ENCODE measurements at regions not wholly inside any gene's neighbourhood (a gene's known extent, or its start where the extent isn't known, plus 50 kb on each side); places are given as distances from the start of the nearest gene placed in this dataset.

DNA sequence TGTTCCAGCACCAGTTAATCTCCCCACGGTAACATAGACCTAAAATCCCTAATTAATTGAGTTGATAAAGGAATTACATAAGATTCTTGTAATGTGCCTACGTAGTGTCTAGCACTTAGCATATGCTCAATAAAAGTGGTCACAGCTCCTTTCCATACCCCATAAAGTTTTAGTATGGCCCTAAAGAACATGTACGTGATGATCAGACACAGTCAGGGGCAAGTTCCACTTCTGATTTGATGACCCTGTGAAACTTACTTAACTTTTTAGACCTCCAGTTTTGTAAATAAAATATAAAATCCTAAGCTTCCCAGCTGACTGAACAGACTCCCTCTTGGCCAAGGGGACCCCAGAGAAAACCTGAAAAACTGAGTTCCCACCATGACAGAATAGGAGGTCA lies 391.3 kb upstream of the ERCC4 start:
- intact Hi-C loops (cut with DNase I) = no loop called here
- Histone ChIP-seq H3K9me3 (no peaks in the 10 kb centered on the region), H3K27me3 (no peaks in the 10 kb centered on the region), H3K4me1 (no peaks in the 10 kb centered on the region), H3K27ac (no peak overlapping the region), H3K4me3 (no peak overlapping the region), H3K36me3 (no peaks in the 10 kb centered on the region)
- no peak for DNase-seq
- TF ChIP-seq, protein P1, sequence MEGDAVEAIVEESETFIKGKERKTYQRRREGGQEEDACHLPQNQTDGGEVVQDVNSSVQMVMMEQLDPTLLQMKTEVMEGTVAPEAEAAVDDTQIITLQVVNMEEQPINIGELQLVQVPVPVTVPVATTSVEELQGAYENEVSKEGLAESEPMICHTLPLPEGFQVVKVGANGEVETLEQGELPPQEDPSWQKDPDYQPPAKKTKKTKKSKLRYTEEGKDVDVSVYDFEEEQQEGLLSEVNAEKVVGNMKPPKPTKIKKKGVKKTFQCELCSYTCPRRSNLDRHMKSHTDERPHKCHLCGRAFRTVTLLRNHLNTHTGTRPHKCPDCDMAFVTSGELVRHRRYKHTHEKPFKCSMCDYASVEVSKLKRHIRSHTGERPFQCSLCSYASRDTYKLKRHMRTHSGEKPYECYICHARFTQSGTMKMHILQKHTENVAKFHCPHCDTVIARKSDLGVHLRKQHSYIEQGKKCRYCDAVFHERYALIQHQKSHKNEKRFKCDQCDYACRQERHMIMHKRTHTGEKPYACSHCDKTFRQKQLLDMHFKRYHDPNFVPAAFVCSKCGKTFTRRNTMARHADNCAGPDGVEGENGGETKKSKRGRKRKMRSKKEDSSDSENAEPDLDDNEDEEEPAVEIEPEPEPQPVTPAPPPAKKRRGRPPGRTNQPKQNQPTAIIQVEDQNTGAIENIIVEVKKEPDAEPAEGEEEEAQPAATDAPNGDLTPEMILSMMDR (IDR thresholded peaks at IDR 0.05) = no peak
- TF ChIP-seq POLR2AphosphoS5 (IDR thresholded peaks at IDR 0.05) (no peak), EP300 (IDR thresholded peaks at IDR 0.05) (no peak), POLR2A (IDR thresholded peaks at IDR 0.05) (no peak)
- WGBS, 2 donors = 71 to 79% methylated on average over 3 of the region's 3 CpGs

DNA sequence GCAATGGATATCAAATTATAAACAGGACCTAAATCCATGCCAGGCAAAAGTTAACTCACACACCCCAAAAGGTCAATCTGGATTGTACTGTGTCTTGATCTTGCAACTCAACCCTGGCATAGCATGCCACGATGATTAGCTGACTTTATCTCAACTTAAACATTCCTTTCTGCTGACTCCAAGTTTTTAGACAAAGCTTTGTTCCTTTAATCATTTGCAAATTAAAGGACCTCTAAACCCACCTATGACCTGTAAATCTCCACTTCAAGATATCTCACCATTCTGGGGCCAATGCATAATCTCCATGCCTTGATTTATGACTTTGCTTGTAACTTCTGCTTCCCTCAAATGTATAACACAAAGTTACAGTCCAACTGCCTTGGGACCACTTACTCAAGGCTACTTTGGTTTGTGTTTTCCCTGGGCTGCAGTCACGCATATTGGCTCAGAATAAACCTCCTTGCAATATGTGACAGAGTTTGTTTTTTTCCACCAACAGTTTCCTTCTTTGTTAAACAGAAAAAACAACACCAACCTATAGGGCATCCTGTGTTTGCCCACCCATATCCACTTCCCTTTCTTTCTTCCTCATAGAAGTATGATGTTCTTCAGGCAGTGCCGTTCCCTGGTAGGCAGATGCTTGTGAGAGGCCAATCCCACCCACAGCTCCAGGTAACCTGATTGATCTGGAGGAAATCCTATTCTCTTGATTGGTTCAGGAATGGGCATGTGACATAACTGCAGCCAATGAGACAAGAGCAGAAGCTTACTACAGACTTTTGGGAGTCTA lies 390.6 kb upstream of the ERCC4 start:
- Histone ChIP-seq H3K27ac (no peak overlapping the region), H3K4me1 (no peaks in the 10 kb centered on the region), H3K9me3 (no peaks in the 10 kb centered on the region), H3K27me3 (no peaks in the 10 kb centered on the region), H3K36me3 (no peaks in the 10 kb centered on the region), H3K4me3 (no peak overlapping the region)
- no peak for DNase-seq
- no peak for TF ChIP-seq POLR2AphosphoS5 (IDR thresholded peaks at IDR 0.05)
- TF ChIP-seq EP300 (IDR thresholded peaks at IDR 0.05) = no peak
- TF ChIP-seq POLR2A (IDR thresholded peaks at IDR 0.05) = no peak
- TF ChIP-seq, protein P1 (IDR thresholded peaks at IDR 0.05) = no peak
- intact Hi-C loops (cut with DNase I) = no loop called here
- 32 to 39% methylated on average over 3 of the region's 3 CpGs for WGBS, 2 donors

DNA sequence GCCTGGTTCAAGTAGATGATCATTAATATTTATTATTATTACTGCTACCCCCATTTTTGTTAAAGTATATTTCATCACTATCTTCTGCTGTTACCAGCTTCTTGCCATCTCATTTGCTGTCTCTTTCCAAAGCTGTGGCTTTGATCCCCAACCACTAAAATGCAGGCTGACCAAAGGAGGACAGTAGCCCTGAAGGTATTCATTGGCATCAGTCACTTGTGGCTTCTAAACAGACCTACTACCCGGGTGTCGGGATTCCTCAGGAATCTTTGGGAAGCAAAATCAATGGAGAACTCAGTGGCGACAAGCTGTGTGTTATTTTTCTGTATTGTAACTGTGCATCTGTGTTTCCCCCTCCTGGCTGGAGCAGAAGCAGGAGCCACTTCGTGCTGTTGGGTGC lies 379.2 kb upstream of the ERCC4 start:
- Histone ChIP-seq H3K36me3 (no peaks in the 10 kb centered on the region), H3K27me3 (no peaks in the 10 kb centered on the region), H3K27ac (no peak overlapping the region), H3K4me1 (no peaks in the 10 kb centered on the region), H3K9me3 (peaks cover 0 to 9% (median under 1%) of the 10 kb centered on the region in 4 donors), H3K4me3 (no peak overlapping the region)
- no peak for DNase-seq
- WGBS, 2 donors = 77 to 85% methylated on average over 4 of the region's 4 CpGs
- no peak for TF ChIP-seq POLR2AphosphoS5 (IDR thresholded peaks at IDR 0.05)
- no peak for TF ChIP-seq EP300 (IDR thresholded peaks at IDR 0.05)
- no peak for TF ChIP-seq POLR2A (IDR thresholded peaks at IDR 0.05)
- TF ChIP-seq, protein P1 (IDR thresholded peaks at IDR 0.05) = no peak
- intact Hi-C loops (cut with DNase I) = no loop called here

DNA sequence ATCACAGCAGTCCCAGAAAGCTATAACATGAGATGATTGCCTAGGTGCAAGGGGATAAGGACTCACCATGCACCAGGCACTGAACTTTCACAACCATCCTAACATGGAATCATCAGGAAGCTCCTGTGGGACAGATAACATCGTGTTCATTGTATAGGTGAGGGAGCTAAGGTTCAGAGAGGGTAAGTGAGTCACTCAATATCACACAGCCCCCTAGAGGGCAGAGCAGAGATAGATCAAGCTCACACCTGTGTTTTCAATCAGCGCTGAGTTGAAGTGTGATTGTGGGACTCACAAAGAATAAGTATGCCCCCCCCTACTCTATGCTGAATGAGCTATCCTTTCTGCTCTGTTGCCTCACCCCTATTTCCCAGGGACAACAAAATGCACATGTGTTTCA lies 377.7 kb upstream of the ERCC4 start:
- Histone ChIP-seq H3K9me3 (peaks cover 0 to 10% (median under 1%) of the 10 kb centered on the region in 4 donors), H3K4me3 (no peak overlapping the region), H3K27me3 (no peaks in the 10 kb centered on the region), H3K36me3 (no peaks in the 10 kb centered on the region), H3K4me1 (no peaks in the 10 kb centered on the region), H3K27ac (no peak overlapping the region)
- DNase-seq = no peak
- WGBS, 2 donors = 67 to 76% methylated on average over 2 of the region's 2 CpGs
- intact Hi-C loops (cut with DNase I) = no loop called here
- TF ChIP-seq POLR2AphosphoS5 (IDR thresholded peaks at IDR 0.05) (no peak), POLR2A (IDR thresholded peaks at IDR 0.05) (no peak), EP300 (IDR thresholded peaks at IDR 0.05) (no peak)
- TF ChIP-seq, protein P1 (IDR thresholded peaks at IDR 0.05) = no peak

All from sigmoid colon (tissue), 6 donors.